NCI-H1417 (cell line): ENCODE measurements at regions not wholly inside any gene's neighbourhood (a gene's known extent, or its start where the extent isn't known, plus 50 kb on each side); places are given as distances from the start of the nearest gene placed in this dataset.
"Not testable (repeated sequence)": the region's sequence is repeated elsewhere in the genome, so short reads cannot be mapped to it uniquely, and the experiment has no call there.

Source experiments
- DNase-seq, 3 experiments: peaks; one replicate each; lab custom pipeline; 2025; lab: John Stamatoyannopoulos, UW

- DNase-seq, result not testable (repeated sequence)
Observed at GRCh38 chr5:43818394-43818793, 215.4 kb downstream of the NNT start.

GRCh38 chr5:43815497-43815896 lies 212.5 kb downstream of the NNT start:
- no peak for DNase-seq

DNA sequence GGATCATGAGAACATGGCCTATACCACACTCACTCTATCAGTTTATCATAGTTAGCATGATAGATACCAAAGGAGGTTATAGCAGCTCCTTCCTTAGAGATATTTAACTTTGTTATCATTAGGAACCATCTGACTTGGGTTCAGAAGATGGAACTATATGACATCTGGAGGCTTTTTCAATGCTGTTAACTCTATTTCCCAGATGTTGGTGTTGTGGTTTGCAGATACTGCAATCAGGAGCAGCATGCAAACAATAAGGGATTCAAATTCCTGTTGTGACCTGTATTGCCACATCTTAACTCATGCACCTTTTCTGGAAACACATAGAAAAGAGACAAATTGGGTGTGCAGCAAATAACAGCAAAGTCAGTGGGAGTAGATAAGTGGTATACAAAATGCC lies 201.7 kb downstream of the NNT start:
- no peak for DNase-seq

- no peak for DNase-seq
Observed at GRCh38 chr5:43804041-43804440, 201.1 kb downstream of the NNT start.

- DNase-seq, result peak in 1 of 3 experiments; percentile 45
Observed at GRCh38 chr5:43802651-43803050, 199.7 kb downstream of the NNT start.

DNA sequence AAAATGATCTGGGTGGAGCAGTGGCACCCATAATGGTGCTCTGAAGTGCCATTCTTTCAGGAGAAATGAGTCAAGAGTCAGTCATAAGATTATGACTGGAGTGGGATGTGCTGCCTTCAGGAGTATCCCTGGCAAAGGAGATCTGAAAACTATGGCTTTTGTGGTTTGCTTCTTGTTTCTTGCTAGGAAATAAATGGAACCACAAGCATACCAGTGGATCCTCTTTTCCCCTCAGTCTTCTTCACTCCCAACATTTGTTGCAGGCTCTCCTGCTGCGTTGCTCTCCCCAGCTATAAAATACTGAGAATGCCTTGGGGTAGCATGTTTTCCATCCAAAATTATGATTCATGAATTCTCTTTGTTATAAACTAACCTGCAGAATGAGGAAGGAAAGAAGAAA lies 199.1 kb downstream of the NNT start:
- no peak for DNase-seq

DNA sequence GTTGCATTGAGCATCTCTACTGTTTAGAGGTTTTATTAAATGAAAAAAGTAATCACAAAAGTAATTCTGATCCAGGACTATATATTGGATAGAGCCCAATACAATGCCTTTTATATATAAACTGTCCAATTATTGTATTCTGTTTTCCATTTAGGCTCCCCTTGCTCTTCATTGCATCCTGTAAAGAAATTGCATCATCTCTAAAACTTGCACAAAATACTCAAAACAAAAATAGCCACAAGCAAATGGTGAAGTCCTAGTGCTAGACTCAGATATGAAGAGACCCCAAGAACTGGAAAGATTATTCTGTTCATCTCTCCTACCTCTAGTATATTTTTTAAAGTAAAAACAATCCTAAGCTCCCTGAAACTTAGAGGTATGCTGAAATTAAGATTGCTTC lies 195.8 kb downstream of the NNT start:
- no peak for DNase-seq

- DNase-seq, result not testable (repeated sequence)
Observed at GRCh38 chr5:43791880-43792279, 188.9 kb downstream of the NNT start.

- no peak for DNase-seq
Observed at GRCh38 chr5:43785198-43785597, 182.2 kb downstream of the NNT start.

DNA sequence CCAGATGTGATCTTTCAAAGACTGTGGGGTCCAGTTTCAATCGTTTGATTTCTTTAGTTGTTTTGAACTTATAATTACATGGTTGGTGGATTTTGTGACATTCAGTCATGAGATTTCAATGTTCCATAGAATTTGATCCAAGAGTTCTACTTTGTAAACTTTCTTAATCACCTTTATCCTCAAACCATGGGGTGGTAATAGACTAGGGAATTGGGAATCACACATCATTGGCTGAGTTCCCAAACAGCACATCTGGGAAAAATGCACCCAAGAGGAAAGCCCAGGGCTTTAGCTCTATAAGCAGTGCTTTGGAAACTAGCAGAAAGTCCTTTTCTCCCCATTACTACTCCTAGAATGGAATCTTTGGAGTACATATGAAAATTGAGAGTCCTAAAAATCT lies 177.6 kb downstream of the NNT start:
- DNase-seq, result no peak

GRCh38 chr5:43774881-43775399 lies 172.0 kb downstream of the NNT start:
- no peak for DNase-seq

DNA sequence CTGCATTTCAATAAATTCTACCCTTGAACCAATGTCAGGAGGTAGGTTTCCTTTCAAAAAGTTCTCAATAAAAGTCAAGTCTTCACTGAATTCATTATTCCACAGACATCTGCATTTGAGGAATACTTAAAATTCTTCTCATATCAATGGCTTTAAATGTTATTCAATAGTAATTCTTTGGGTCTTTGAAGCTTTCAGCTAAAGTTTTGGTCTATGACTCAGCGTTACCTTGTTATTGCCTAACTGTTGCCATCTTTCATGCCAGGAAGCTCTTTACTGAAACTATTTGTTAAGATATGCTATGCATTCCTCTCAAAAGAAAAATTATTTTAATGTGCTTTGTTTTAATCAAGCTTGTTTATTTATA lies 170.5 kb downstream of the NNT start:
- no peak for DNase-seq

GRCh38 chr5:43772764-43773477 lies 169.9 kb downstream of the NNT start:
- peak in 1 of 3 experiments; percentile 18 for DNase-seq

DNA sequence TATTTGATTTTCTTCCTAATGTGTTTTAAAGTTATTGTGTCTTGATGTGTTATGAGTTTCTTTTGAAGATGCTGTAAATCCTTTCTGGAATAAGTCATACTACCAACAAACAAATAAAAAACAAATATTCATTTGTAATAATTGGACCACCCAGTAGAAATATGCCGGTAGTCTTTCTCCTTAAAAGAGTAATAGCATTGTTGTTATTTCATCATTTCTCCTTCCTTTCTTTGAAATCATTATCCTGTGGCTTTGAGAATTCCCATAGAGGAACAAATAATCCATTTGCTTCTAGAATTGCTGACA lies 169.4 kb downstream of the NNT start:
- no peak for DNase-seq

- no peak for DNase-seq
Observed at GRCh38 chr5:43771611-43772031, 168.6 kb downstream of the NNT start.

DNA sequence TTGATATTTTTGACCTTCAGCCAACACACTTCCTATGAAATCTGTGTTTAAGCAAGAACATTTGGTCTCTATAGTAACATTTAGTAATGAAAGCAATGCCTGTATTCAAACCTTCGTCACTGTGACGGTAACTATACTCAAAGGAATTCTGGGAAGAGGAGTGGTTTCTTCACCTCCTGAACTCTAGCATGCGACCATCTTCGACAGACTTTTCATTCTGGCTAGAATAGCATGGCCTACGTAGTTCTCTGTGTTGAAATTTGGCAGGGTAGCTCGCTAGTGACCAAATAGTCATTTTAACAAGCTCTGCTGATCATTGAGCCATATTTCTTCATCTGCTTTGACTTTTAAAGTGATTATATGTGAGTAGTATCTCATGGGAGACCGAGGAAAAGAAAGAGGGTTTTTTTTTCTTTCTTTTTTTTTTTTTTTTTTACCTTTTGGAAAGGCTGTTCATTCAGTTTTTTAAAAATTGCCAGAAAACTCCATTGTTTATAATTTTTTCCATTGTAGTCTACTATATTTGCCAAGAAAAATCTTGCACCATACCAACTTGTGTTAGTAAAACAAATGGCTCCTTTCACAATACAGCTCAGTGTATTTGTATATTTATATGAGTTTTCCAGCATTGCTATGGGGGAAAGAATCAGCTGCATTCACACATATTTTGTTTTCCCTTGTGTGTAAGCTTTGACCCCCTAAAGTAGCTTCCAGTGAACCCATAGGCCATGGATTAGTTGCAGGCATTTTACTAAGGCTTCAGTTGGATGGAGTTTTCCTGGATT lies 166.8 kb downstream of the NNT start:
- no peak for DNase-seq
